KG1 (cell line): ENCODE measurements at regions not wholly inside any gene's neighbourhood (a gene's known extent, or its start where the extent isn't known, plus 50 kb on each side); places are given as distances from the start of the nearest gene placed in this dataset.
"Not testable (repeated sequence)": the region's sequence is repeated elsewhere in the genome, so short reads cannot be mapped to it uniquely, and the experiment has no call there.

Experiments used
- DNase-seq: peaks from one replicate; lab custom pipeline; 2025; lab: John Stamatoyannopoulos, UW

GRCh38 chr5:103743421-103743820 lies 180.8 kb upstream of the NUDT12 start:
- no peak for DNase-seq

GRCh38 chr5:103741984-103742383 lies 179.4 kb upstream of the NUDT12 start:
- DNase-seq = no peak

- DNase-seq = not testable (repeated sequence)
These were observed 173.8 kb upstream of the NUDT12 start for GRCh38 chr5:103736343-103736742.

- DNase-seq = no peak
These were observed 161.7 kb upstream of the NUDT12 start for GRCh38 chr5:103724271-103724670.

- DNase-seq = no peak
These were observed 158.6 kb upstream of the NUDT12 start for GRCh38 chr5:103721183-103721582.

- no peak for DNase-seq
These were observed 155.5 kb upstream of the NUDT12 start for GRCh38 chr5:103718108-103718507.

GRCh38 chr5:103708601-103709000 lies 146.0 kb upstream of the NUDT12 start:
- DNase-seq = no peak

- DNase-seq = no peak
These were observed 144.5 kb upstream of the NUDT12 start for GRCh38 chr5:103706939-103707682.

- no peak for DNase-seq
These were observed 141.0 kb upstream of the NUDT12 start for GRCh38 chr5:103703617-103704016.

- no peak for DNase-seq
These were observed 130.9 kb upstream of the NUDT12 start for GRCh38 chr5:103693517-103693916.

GRCh38 chr5:103690676-103691075 lies 128.1 kb upstream of the NUDT12 start:
- no peak for DNase-seq

GRCh38 chr5:103679873-103680272 lies 117.3 kb upstream of the NUDT12 start:
- no peak for DNase-seq

- DNase-seq = not testable (repeated sequence)
These were observed 113.6 kb upstream of the NUDT12 start for GRCh38 chr5:103676198-103676597.

- no peak for DNase-seq
These were observed 112.2 kb upstream of the NUDT12 start for GRCh38 chr5:103674739-103675138.

GRCh38 chr5:103674251-103674650 lies 111.7 kb upstream of the NUDT12 start:
- DNase-seq = no peak

- DNase-seq = no peak
These were observed 107.0 kb upstream of the NUDT12 start for GRCh38 chr5:103669615-103670014.

- no peak for DNase-seq
These were observed 105.7 kb upstream of the NUDT12 start for GRCh38 chr5:103668281-103668680.

- DNase-seq = no peak
These were observed 104.5 kb upstream of the NUDT12 start for GRCh38 chr5:103667068-103667467.

- no peak for DNase-seq
These were observed 94.7 kb upstream of the NUDT12 start for GRCh38 chr5:103657301-103657700.

GRCh38 chr5:103648086-103648485 lies 85.5 kb upstream of the NUDT12 start:
- no peak for DNase-seq

- no peak for DNase-seq
These were observed 84.4 kb upstream of the NUDT12 start for GRCh38 chr5:103646698-103647614.

- DNase-seq = no peak
These were observed 83.2 kb upstream of the NUDT12 start for GRCh38 chr5:103645816-103646215.

GRCh38 chr5:103638979-103639378 lies 76.4 kb upstream of the NUDT12 start:
- no peak for DNase-seq
